Body of pancreas (tissue), 4 donors: ENCODE measurements at regions not wholly inside any gene's neighbourhood (a gene's known extent, or its start where the extent isn't known, plus 50 kb on each side); places are given as distances from the start of the nearest gene placed in this dataset.

Experiments used
- CTCF ChIP-seq, 7 experiments: fragments of 450-650 bp in 4 of 7; fragments of 200-600 bp in 3 of 7; sonication (generic) in 3 of 7; IDR thresholded peaks; one replicate each; pipeline ENCODE4 v1.5.1; 2016 to 2019; ENCODE audit warnings: antibody characterized with exemption in 7 of 7
- POLR2A ChIP-seq, 3 donors: fragments of 450-650 bp; IDR thresholded peaks; one replicate each; pipeline ENCODE4 v1.6.1; 2016; ENCODE audit warnings: antibody characterized with exemption in 3 of 3, mild to moderate bottlenecking in 2 of 3

GRCh38 chr10:46235705-46236545, 50.9 kb upstream of the ANTXRL start:
- TF ChIP-seq CTCF (IDR thresholded peaks at IDR 0.05) (no peak), POLR2A (IDR thresholded peaks at IDR 0.05) (no peak)
